Activated T-cell treated with anti-CD3 and anti-CD28 coated beads, Interleukin-2, amount 50 U/mL, for 24 hours (primary cell): ENCODE measurements at regions not wholly inside any gene's neighbourhood (a gene's known extent, or its start where the extent isn't known, plus 50 kb on each side); places are given as distances from the start of the nearest gene placed in this dataset.
"Not testable (repeated sequence)": the region's sequence is repeated elsewhere in the genome, so short reads cannot be mapped to it uniquely, and the experiment has no call there.

Source experiments
- DNase-seq: peaks from one replicate; pipeline ENCODE4 v3.0.0-alpha.2; 2020
- H3K27ac Mint-ChIP-seq: 2 replicates; pipeline ENCODE4 v1.8.0; 2020; ENCODE audit warnings: mild to moderate bottlenecking, mixed read lengths
- H3K27me3 Mint-ChIP-seq: 2 replicates; pipeline ENCODE4 v1.8.0; 2020; ENCODE audit warnings: mixed read lengths
- H3K36me3 Mint-ChIP-seq: 2 replicates; pipeline ENCODE4 v1.8.0; 2020; ENCODE audit warnings: low read depth, mixed read lengths
- H3K4me1 Mint-ChIP-seq: 2 replicates; pipeline ENCODE4 v1.8.0; 2020; ENCODE audit warnings: low read depth, mixed read lengths
- H3K4me3 Mint-ChIP-seq: 2 replicates; pipeline ENCODE4 v1.8.0; 2020; ENCODE audit warnings: mild to moderate bottlenecking, moderate library complexity, mixed read lengths
- H3K9me3 Mint-ChIP-seq: 2 replicates; pipeline ENCODE4 v1.8.0; 2020; ENCODE audit warnings: mixed read lengths

DNA sequence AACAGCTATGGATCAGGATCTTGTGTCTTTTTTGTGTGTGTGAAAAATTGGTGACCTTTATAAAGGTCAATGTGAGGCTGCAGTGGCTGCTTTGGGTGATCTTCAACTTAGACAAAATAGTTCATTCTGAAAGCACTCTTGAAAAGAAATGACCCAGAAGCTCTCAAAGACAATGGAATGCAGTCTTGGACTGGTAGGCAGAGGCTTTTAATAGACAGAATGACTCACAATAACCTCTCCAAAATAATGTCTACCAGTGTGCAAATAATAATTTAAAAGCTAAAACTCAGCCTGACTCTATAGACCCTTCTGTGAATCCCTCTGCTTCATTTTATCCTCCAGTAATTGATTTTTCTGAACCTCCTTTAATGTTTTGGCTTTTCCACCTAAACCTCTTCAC is 310.0 kb downstream of the SRGAP2C start:
- H3K4me1 Mint-ChIP-seq, H3K36me3 Mint-ChIP-seq, H3K27me3 Mint-ChIP-seq, H3K9me3 Mint-ChIP-seq, H3K4me3 Mint-ChIP-seq, DNase-seq, H3K27ac Mint-ChIP-seq: not testable (repeated sequence)

DNA sequence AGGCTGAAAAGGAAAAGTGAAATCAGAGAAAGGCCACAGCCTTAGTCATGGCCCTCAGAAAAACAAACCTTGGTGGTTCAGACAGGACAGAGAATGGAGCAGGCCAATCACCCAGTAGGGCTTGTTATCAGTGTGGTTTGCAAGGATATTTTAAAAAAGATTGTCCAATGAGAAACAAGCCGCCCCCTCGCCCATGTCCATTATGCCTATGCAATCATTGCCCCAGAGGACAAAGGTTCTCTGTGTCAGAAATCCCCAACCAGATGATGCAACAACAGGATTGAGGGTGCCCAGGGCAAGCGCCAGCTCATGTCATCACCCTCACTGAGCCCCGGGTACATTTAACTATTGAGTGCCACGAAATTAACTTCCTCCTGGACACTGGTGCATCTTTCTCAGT is 326.7 kb downstream of the SRGAP2C start:
- Mint-ChIP-seq H3K36me3 (peaks cover 26% of the 10 kb centered on the region), H3K9me3 (peaks cover 23% of the 10 kb centered on the region), H3K4me1 (peaks cover 29% of the 10 kb centered on the region)
- not testable (repeated sequence) for H3K27me3 Mint-ChIP-seq, H3K27ac Mint-ChIP-seq, H3K4me3 Mint-ChIP-seq, DNase-seq

DNA sequence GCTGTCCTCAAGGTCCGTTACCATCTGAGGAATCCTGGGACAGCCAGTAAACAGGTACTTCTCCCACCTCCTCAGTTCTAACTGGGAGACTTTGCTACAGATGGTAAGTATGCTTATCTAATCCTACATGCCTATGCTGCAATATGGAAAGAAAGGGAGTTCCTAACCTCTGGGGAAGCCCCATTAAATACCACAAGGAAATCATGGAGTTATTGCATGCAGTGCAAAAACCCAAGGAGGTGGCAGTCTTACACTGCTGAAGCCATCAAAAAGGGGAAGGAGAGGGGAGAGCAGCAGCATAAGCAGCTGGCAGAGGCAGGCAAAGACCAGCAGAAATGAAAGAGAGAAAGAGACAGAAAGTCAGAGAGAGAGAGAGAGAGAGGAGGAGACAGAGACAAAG is 327.1 kb downstream of the SRGAP2C start:
- not testable (repeated sequence) for H3K27me3 Mint-ChIP-seq, H3K27ac Mint-ChIP-seq, H3K4me3 Mint-ChIP-seq, DNase-seq
- Mint-ChIP-seq H3K9me3 (peaks cover 23% of the 10 kb centered on the region), H3K36me3 (peaks cover 26% of the 10 kb centered on the region), H3K4me1 (peaks cover 32% of the 10 kb centered on the region)

DNA sequence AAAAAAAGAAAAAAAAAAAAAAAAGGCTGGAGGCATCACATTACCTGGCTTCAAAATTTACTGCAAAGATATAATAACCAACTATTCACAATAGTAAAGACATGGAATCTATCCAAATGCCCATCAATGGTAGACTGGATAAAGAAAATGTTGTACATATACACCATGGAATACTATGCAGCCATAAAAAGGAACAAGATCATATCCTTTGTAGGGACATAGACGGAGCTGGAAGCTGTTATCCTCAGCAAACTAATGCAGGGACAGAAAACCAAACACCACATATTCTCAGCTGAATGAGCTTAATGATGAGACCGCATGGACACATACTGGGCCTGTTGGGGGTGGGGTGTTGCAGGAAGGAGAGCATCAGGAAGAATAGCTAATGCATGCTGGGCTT is 330.5 kb downstream of the SRGAP2C start:
- no peaks in the 10 kb centered on the region for H3K27me3 Mint-ChIP-seq
- H3K9me3 Mint-ChIP-seq: peaks cover 4% of the 10 kb centered on the region
- no peak for DNase-seq
- H3K36me3 Mint-ChIP-seq: peaks cover 12% of the 10 kb centered on the region
- H3K4me3 Mint-ChIP-seq: no peak overlapping the region
- H3K27ac Mint-ChIP-seq: no peak overlapping the region
- peaks cover 59% of the 10 kb centered on the region for H3K4me1 Mint-ChIP-seq

DNA sequence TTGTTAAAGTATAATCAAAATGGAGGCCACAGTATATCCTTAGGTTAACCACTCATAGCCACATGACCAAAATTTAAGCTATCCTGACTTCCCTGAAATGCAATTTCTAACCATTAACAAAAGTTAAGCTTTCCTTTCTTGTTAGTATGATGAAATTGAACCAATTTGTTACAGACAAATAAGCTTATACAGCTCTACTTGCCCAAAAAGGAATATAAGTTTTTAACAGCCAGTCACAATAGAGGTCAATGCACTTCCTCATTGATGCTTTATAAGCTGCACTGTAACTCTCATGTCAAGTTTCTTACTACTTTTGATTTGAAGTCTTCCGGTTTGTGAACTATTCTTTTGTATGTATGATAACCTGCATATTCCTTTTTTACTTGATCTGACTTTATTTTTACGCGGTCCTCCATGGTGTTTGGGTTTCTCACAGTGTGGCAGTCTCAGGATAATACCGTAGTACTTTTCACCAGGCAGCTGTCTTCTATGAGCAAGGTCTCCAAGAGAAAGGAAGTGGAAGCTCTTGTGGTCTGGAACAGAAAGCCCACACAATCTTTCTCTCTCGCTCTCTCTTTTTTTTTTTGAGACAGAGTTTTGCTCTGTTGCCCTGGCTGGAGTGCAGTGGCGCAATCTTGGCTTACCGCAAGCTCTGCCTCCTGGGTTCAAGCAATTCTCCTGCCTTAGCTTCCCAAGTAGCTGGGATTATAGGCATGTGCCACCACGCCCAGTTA is 331.6 kb downstream of the SRGAP2C start:
- peak overlapping the region; percentile 80 for H3K27ac Mint-ChIP-seq
- no peaks in the 10 kb centered on the region for H3K27me3 Mint-ChIP-seq
- peaks cover 6% of the 10 kb centered on the region for H3K36me3 Mint-ChIP-seq
- DNase-seq: peak; percentile 41
- H3K4me3 Mint-ChIP-seq: peak overlapping the region; percentile 52
- H3K4me1 Mint-ChIP-seq: peaks cover 63% of the 10 kb centered on the region
- H3K9me3 Mint-ChIP-seq: peaks cover 4% of the 10 kb centered on the region

DNA sequence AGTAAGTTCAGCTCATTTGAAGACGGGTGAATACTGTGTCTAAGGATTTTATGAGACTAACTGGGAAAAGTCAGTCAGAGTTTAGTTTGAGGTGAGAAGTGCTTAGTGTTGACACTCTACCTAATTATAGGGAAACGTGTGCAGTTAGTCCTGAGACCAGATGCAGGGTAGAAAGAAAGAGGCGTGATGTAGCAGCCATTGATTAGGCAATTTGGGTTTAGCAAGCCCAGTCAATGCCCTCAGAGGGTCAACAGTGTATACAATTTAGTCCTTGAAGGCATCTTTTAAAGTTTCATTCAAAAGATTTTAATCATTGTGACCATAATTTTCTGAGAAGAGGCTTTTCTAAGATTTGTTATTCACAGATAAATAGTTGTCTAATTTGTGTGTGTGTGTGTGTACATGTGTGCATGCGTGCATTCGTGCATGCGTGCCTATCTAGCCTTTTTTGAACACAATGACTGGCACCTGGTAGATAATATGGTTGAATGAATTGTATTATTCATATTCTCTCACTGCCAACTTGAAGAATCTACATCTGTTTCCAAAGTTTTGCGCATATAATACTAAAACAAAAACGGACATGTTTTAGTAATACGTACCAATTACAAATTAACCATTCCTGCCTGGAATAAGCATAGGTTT is 332.9 kb downstream of the SRGAP2C start:
- Mint-ChIP-seq H3K4me3 (peak overlapping the region; percentile 90), H3K9me3 (peaks cover 4% of the 10 kb centered on the region), H3K27me3 (no peaks in the 10 kb centered on the region), H3K27ac (no peak overlapping the region), H3K36me3 (peaks cover 6% of the 10 kb centered on the region), H3K4me1 (peaks cover 59% of the 10 kb centered on the region)
- no peak for DNase-seq

DNA sequence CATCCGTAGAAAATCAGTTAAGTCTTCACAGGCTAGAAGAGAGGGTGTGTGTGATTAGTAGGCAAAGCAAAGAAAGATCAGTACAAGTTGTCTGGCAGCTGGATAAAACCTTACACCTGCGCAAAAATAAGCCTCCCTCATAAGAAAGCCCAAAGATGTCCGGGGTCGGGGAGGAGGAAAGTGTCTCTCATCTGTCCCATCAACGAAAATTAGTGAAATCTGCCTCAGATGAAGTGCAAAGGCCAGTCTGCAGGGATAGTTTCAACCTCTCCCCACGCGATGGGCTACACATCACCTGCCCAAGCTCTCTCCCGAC is 333.9 kb downstream of the SRGAP2C start:
- Mint-ChIP-seq H3K4me1 (peaks cover 59% of the 10 kb centered on the region), H3K9me3 (peaks cover 4% of the 10 kb centered on the region), H3K36me3 (peaks cover 6% of the 10 kb centered on the region), H3K27me3 (no peaks in the 10 kb centered on the region), H3K27ac (peak overlapping the region; percentile 94), H3K4me3 (peak overlapping the region; percentile 90)
- no peak for DNase-seq

DNA sequence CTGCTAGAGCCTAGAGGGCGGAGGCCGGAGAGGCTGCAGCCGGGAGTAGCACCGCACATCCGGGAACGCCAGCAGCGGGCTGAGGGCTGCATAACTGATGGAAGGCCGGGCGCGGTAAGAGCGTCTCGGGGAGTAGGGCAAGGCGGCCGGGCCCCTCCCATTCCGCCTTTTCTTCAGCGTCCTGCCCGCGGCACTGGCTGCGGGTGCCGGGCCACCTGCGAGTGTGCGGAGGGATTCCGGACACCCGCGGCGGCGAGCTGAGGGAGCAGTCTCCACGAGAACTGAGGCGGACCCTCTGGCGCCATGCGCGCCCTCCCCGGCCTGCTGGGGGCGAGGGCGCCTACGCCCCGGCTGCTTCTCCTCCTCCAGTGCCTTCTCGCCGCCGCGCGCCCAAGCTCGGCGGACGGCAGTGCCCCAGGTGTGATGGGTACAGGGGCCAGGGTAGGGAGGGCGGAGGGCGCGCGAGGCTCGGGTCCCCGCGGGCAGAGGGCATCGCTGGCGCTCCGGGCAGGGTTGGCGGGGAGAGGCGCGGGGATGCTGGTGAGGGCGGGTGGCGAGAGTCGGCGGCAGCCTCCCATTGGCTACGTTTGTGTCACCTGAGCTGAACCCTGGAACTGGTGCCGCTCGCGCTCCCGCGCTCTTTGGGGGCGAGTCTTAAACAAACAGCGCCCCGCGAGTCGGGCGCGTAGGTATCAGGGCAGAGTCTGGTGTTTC is 334.4 kb downstream of the SRGAP2C start:
- H3K27ac Mint-ChIP-seq: peak overlapping the region; percentile 94
- peaks cover 4% of the 10 kb centered on the region for H3K9me3 Mint-ChIP-seq
- peaks cover 6% of the 10 kb centered on the region for H3K36me3 Mint-ChIP-seq
- peak; percentile 88 for DNase-seq
- no peaks in the 10 kb centered on the region for H3K27me3 Mint-ChIP-seq
- peak overlapping the region; percentile 90 for H3K4me3 Mint-ChIP-seq
- H3K4me1 Mint-ChIP-seq: peaks cover 59% of the 10 kb centered on the region

DNA sequence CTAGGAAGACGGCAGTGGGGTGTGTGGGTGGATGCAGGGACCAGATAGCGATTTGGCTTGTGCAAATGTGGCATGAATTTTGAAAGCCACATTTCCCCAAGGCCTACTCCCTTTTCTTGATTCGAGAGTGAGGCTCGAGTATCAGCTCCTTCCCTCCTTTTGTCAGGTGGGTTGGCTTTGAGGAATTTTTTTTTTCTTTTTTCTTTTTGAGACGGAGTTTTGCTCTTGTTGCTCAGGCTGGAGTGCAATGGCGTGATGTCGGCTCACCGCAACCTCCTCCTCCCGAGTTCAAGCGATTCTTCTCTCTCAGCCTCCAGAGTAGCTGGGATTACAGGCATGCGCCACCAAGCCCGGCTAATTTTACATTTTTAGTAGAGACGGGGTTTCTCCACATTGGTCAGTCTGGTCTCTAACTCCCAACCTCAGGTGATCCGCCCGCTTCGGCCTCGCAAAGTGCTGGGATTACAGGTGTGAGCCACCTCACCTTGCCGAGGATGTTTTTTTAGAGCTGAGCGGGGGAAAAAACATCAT is 335.0 kb downstream of the SRGAP2C start:
- Mint-ChIP-seq H3K4me3 (peak overlapping the region; percentile 90), H3K4me1 (peaks cover 56% of the 10 kb centered on the region), H3K27ac (peak overlapping the region; percentile 94)
- not testable (repeated sequence) for H3K36me3 Mint-ChIP-seq, H3K9me3 Mint-ChIP-seq, H3K27me3 Mint-ChIP-seq
- peak; percentile 47 for DNase-seq

DNA sequence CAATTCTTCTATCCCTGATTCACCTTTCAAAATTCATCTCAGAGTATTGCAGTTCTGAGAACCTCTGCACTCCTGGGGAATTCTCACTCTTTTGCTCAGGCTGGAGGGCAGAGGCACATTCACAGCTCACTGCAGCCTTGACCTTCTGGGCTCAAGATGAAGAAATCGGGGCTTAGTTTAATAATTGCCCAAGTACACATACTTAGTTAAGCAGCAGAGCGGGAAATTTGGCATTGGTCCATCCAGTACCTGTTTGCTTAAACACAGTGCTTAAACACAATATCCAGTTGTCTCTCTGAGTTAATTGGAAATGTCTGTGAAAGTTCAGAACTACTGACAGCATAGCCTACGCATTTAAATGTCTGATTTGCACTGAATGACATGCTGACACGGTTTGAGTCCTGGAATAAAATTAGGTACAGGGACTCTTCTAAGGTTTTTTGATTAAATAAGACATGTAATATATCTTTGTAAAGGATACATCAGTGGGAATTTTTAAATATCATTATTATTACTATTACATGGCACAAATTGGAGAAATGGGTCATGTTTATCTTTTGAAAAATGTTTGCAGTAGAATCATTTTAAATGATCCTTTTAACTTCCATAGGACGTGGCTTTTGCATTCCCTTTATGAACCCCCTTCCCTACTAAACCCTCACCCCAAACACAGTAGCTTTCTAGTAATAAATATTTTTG is 337.4 kb downstream of the SRGAP2C start:
- H3K4me1 Mint-ChIP-seq: peaks cover 42% of the 10 kb centered on the region
- H3K9me3 Mint-ChIP-seq: no peaks in the 10 kb centered on the region
- no peak overlapping the region for H3K27ac Mint-ChIP-seq
- H3K36me3 Mint-ChIP-seq: peaks cover 6% of the 10 kb centered on the region
- H3K4me3 Mint-ChIP-seq: no peak overlapping the region
- DNase-seq: no peak
- no peaks in the 10 kb centered on the region for H3K27me3 Mint-ChIP-seq

DNA sequence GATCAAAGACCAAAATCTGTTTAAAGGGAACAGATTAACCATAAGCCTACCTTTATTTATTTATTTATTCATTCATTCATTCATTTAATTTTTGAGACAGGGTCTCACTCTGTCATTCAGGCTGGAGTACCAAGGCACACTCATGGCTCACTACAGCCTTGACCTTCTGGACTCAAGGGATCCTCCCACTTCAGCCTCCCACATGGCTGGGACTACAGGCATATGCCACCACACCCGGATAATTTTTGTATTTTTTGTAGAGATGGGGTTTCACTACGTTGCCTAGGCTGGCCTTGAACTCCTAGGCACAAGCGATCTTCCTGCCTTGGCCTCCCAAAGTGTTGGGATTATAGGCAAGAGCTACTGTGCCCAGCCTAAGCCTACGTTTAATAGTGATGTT is 338.3 kb downstream of the SRGAP2C start:
- peaks cover 33% of the 10 kb centered on the region for H3K4me1 Mint-ChIP-seq
- not testable (repeated sequence) for H3K4me3 Mint-ChIP-seq, DNase-seq, H3K36me3 Mint-ChIP-seq, H3K9me3 Mint-ChIP-seq, H3K27me3 Mint-ChIP-seq, H3K27ac Mint-ChIP-seq

DNA sequence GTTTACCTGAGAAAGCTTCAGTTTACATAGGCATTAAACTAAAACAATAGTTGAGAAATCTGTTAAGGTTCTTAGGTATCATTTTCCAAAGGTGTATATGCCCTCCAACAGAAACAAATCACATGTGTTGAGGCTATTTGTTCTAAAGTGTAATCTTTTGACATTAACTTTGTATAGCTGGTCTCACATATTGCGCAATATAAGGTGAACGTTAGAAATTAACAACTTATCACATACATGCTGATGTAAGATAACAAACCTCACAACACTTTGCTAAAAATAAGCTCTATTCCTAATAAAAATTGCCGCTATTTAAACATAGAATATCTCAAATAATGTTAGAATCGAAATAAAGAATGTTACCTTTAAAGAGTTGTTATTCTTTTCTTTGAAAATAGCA is 340.6 kb downstream of the SRGAP2C start:
- no peak overlapping the region for H3K27ac Mint-ChIP-seq
- no peaks in the 10 kb centered on the region for H3K36me3 Mint-ChIP-seq
- DNase-seq: no peak
- no peak overlapping the region for H3K4me3 Mint-ChIP-seq
- H3K9me3 Mint-ChIP-seq: no peaks in the 10 kb centered on the region
- H3K27me3 Mint-ChIP-seq: no peaks in the 10 kb centered on the region
- H3K4me1 Mint-ChIP-seq: peaks cover 33% of the 10 kb centered on the region

DNA sequence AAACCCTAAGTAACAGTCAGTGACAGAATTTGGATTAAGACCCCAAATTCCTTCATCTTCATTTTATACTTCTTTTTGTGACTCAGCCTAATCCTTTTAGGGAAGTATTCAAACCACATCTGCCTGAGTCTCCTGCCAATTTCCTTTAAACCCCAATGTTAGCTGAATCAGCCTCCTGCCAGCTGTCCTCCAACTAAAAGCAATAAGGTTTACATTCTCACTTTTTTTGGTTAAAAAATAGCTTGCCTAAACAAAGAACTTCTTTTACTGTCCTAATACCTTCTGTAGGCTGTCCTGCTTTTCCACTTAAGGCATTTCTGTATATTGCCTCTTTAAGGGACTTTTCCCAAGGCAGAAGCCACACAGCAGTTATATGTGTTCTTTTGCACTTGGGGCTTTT is 344.2 kb downstream of the SRGAP2C start:
- not testable (repeated sequence) for DNase-seq, H3K4me3 Mint-ChIP-seq, H3K9me3 Mint-ChIP-seq, H3K27ac Mint-ChIP-seq, H3K27me3 Mint-ChIP-seq, H3K36me3 Mint-ChIP-seq
- H3K4me1 Mint-ChIP-seq: peaks cover 23% of the 10 kb centered on the region

DNA sequence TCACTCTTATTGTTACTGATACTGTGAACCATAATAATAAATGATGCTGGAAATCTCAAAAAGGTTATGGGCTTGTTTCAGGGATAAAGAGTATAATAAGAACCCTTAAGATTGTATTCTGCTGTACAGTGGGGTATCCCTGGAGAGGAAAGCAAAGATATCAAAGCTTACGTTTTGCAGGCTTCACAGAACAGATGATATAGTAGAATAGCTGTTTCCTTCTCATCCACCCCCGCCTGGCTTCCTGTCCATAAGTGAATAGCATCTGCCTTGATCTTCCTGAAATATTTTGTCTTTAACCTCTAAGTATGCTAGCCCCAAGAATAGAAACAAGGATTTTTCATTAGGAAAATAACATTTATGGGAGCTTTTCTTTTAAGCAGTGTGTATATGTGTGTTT is 345.3 kb downstream of the SRGAP2C start:
- not testable (repeated sequence) for H3K27ac Mint-ChIP-seq

More for the DNA sequence above, 345.3 kb downstream of the SRGAP2C start:
- H3K27me3 Mint-ChIP-seq, H3K9me3 Mint-ChIP-seq, H3K4me3 Mint-ChIP-seq, DNase-seq, H3K36me3 Mint-ChIP-seq: not testable (repeated sequence)
- peaks cover 21% of the 10 kb centered on the region for H3K4me1 Mint-ChIP-seq
